Right lobe of liver (tissue), 6 donors: ENCODE measurements at regions not wholly inside any gene's neighbourhood (a gene's known extent, or its start where the extent isn't known, plus 50 kb on each side); places are given as distances from the start of the nearest gene placed in this dataset.

Source experiments
- ATAC-seq, 4 donors: fragments of 200-7000 bp; cut with Tn5 transposase; one replicate each; pipeline ENCODE4 v1.9.1; 2020; ENCODE audit warnings: mild to moderate bottlenecking in 4 of 4, moderate library complexity in 4 of 4
- DNase-seq, 3 donors: peaks; one replicate each; pipeline ENCODE4 v3.0.0-alpha.2; 2020
- H3K27ac ChIP-seq, 3 donors: fragments of 200-600 bp; one replicate each; pipeline ENCODE4 v1.8.0; 2022
- H3K27me3 ChIP-seq, 2 donors: fragments of 200-600 bp; one replicate each; pipeline ENCODE4 v1.8.0; 2022
- H3K36me3 ChIP-seq, 4 donors: fragments of 200-600 bp; sonication (generic) in 1 of 4; one replicate each; pipeline versions ENCODE4 v1.5.1 to v1.8.0; 2017 to 2022; ENCODE audit warnings: control low read depth in 1 of 4
- H3K4me1 ChIP-seq, 4 donors: fragments of 200-600 bp; sonication (generic) in 1 of 4; one replicate each; pipeline versions ENCODE4 v1.5.1 to v1.8.0; 2017 to 2022; ENCODE audit warnings: control low read depth in 1 of 4
- H3K4me3 ChIP-seq, 3 donors: fragments of 200-600 bp; one replicate each; pipeline ENCODE4 v1.8.0; 2022
- H3K9me3 ChIP-seq, 4 donors: fragments of 200-600 bp; sonication (generic) in 1 of 4; one replicate each; pipeline versions ENCODE4 v1.5.1 to v1.8.0; 2017 to 2022; ENCODE audit warnings: control low read depth in 1 of 4
- POLR2A ChIP-seq: fragments of 450-650 bp; IDR thresholded peaks from one replicate; pipeline ENCODE4 v1.6.1; 2017; ENCODE audit warnings: antibody characterized with exemption, mild to moderate bottlenecking
- WGBS: methylation state at CpG from one replicate; pipeline ENCODE4 v1.1.6; 2018; ENCODE audit warnings: low coverage, low lambda C conversion rate; ENCODE audit not compliant: insufficient coverage; ENCODE audit errors: missing lambda C conversion rate; 5-methylcytosine and 5-hydroxymethylcytosine counted together
- intact Hi-C, 2 donors: fragments of 100-400 bp; cut with DNase I; formaldehyde crosslinking; loops; one replicate each; pipeline versions ENCODE4 v1.11.2 to v1.14.1; 2022
- TF ChIP-seq, protein P1 (sequence below), 4 donors: fragments of 200-600 bp in 3 of 4; fragments of 450-650 bp in 1 of 4; IDR thresholded peaks; one replicate each; pipeline versions ENCODE4 v1.5.1 to v1.8.0; 2016 to 2022; ENCODE audit warnings: antibody characterized with exemption in 4 of 4, mild to moderate bottlenecking in 2 of 4
- donor health status: DM: no; HTN: yes; CAD: no.
- donor health status: DM: no; HTN: no; CAD: no.
- donor health status: DM: no; HTN: no; CAD: no.
- donor health status: DM: no; HTN: yes; CAD: no.
- donor health status: DM: no; HTN: yes; CAD: no.

DNA sequence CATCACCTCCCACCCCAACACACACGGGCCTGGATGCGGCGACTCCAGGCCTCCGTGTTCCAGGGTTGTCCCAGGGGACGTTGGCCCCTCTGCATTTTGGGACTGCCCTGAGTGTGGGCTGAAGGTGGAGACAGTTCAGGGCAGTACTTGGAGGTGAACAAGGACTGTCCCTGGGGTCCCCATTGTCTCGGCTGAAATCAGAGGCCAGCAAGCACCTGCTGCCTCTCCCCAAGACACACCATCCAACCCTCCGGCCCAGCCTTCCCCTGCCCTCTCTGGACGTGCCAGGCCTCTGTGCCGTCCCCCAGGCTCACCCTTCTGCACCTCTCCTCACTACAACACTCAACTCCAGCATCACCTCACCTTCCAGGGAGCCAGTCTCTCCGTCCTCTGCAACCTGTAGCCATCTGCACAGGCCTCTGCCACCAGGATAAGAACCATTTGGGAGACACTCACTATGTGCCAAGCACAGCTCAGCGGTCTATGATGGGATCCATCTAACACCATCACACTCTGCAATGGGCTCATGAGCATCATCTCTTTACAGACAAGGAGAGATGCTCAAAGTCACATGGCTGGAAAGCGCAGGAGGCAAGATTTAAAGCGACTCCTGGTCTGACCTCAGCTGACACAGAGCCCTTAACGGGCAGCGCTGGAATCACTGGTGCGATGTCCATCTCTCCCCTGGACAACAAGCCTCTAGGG is 104.5 kb upstream of the SEC14L1 start:
- intact Hi-C loops, result no loop called here
- Histone ChIP-seq H3K4me3 (no peak overlapping the region), H3K4me1 (no peaks in the 10 kb centered on the region), H3K9me3 (no peaks in the 10 kb centered on the region), H3K27me3 (no peaks in the 10 kb centered on the region), H3K27ac (no peak overlapping the region), H3K36me3 (no peaks in the 10 kb centered on the region)
- WGBS, result 59% methylated on average over 8 of the region's 16 CpGs
- ATAC-seq, result no peak
- TF ChIP-seq POLR2A, result no peak
- TF ChIP-seq, protein P1, sequence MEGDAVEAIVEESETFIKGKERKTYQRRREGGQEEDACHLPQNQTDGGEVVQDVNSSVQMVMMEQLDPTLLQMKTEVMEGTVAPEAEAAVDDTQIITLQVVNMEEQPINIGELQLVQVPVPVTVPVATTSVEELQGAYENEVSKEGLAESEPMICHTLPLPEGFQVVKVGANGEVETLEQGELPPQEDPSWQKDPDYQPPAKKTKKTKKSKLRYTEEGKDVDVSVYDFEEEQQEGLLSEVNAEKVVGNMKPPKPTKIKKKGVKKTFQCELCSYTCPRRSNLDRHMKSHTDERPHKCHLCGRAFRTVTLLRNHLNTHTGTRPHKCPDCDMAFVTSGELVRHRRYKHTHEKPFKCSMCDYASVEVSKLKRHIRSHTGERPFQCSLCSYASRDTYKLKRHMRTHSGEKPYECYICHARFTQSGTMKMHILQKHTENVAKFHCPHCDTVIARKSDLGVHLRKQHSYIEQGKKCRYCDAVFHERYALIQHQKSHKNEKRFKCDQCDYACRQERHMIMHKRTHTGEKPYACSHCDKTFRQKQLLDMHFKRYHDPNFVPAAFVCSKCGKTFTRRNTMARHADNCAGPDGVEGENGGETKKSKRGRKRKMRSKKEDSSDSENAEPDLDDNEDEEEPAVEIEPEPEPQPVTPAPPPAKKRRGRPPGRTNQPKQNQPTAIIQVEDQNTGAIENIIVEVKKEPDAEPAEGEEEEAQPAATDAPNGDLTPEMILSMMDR (IDR thresholded peaks at IDR 0.05), result no peak
- no peak for DNase-seq

DNA sequence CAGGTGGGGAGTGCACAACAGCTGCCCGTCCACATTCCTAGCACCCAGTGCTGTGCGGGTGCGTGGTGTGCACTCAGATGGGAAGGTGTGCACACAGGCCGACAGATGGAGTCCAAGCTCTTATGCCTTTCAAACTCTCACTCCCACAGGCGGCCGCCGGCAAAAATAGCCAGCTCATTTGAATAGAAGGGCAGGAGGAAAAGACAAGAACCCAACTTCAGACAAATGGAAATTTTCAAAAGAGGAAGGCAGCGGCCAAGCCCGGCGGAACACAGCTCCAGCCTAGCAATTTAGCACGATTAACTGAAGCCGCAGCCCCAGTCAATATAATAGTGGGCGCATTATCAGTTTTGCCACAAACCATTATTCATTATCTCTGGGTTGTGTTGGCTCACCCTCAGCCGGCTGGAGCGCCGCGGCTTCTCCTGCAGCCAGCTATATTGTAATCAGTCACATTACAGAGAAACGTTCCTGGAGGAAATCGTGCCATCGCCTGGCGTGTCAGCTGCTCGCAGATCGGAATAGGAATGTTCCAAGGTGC is 103.9 kb upstream of the SEC14L1 start:
- intact Hi-C loops, result no loop called here
- H3K4me1 ChIP-seq, result no peaks in the 10 kb centered on the region
- DNase-seq (no peak), ATAC-seq (no peak)
- no peak overlapping the region for H3K4me3 ChIP-seq
- WGBS, result 39% methylated on average over 17 of the region's 23 CpGs
- H3K9me3 ChIP-seq, result no peaks in the 10 kb centered on the region
- TF ChIP-seq, protein P1 (IDR thresholded peaks at IDR 0.05), result no peak
- TF ChIP-seq POLR2A, result no peak
- no peaks in the 10 kb centered on the region for H3K36me3 ChIP-seq
- H3K27ac ChIP-seq, result no peak overlapping the region
- no peaks in the 10 kb centered on the region for H3K27me3 ChIP-seq

DNA sequence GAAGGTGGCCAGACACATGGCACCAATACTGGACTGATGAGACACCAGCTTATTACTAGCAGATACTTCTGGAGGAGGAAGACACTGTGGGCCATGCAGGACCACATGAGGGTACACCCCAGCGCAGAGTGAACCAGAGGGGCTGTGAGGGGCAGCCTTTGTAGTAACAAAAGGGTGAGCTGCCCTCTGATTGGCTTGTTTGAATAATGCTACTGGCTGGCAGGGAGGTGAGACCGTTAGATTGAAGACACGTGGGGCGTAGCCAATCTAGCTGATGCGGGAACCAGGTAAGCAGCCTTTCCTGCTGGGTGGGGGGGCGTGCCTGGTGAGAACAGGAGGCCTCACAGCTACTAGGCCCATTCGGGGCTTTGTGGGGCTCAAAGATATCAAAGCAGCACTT is 102.8 kb upstream of the SEC14L1 start:
- H3K9me3 ChIP-seq, result no peaks in the 10 kb centered on the region
- H3K4me3 ChIP-seq, result no peak overlapping the region
- H3K27me3 ChIP-seq, result no peaks in the 10 kb centered on the region
- no peak for TF ChIP-seq POLR2A
- TF ChIP-seq, protein P1 (IDR thresholded peaks at IDR 0.05), result no peak
- H3K36me3 ChIP-seq, result no peaks in the 10 kb centered on the region
- intact Hi-C loops, result no loop called here
- no peak overlapping the region for H3K27ac ChIP-seq
- DNase-seq, result no peak
- no peak for ATAC-seq
- no peaks in the 10 kb centered on the region for H3K4me1 ChIP-seq
- 34% methylated on average over 3 of the region's 7 CpGs for WGBS

- intact Hi-C loops, result no loop called here
- Histone ChIP-seq H3K27me3 (no peaks in the 10 kb centered on the region), H3K27ac (no peak overlapping the region), H3K36me3 (no peaks in the 10 kb centered on the region), H3K4me1 (no peaks in the 10 kb centered on the region), H3K9me3 (no peaks in the 10 kb centered on the region), H3K4me3 (no peak overlapping the region)
- no peak for TF ChIP-seq POLR2A
- TF ChIP-seq, protein P1 (IDR thresholded peaks at IDR 0.05), result no peak
- DNase-seq (no peak), ATAC-seq (no peak)
- WGBS, result 57% methylated on average over 20 of the region's 20 CpGs
These were observed 101.7 kb upstream of the SEC14L1 start for GRCh38 chr17:77038884-77039555.
